GM12873 (cell line): ENCODE measurements at regions not wholly inside any gene's neighbourhood (a gene's known extent, or its start where the extent isn't known, plus 50 kb on each side); places are given as distances from the start of the nearest gene placed in this dataset.

ENCODE experiments used
- CTCF ChIP-seq: IDR thresholded peaks from 2 replicates; pipeline ENCODE4 v1.5.1; 2012; ENCODE audit warnings: low read depth, mild to moderate bottlenecking, moderate library complexity, low read length, control low read depth; ENCODE audit not compliant: insufficient read depth; ENCODE audit errors: missing control alignments

GRCh38 chr4:26242451-26242850 lies 78.4 kb upstream of the RBPJ start:
- TF ChIP-seq CTCF = no peak

GRCh38 chr4:26248647-26249046 lies 72.2 kb upstream of the RBPJ start:
- no peak for TF ChIP-seq CTCF

- TF ChIP-seq CTCF = no peak
Observed at GRCh38 chr4:26252349-26253025, 68.3 kb upstream of the RBPJ start.

- no peak for TF ChIP-seq CTCF
Observed at GRCh38 chr4:26253968-26254367, 66.8 kb upstream of the RBPJ start.

GRCh38 chr4:26255989-26256388 lies 64.8 kb upstream of the RBPJ start:
- no peak for TF ChIP-seq CTCF

- TF ChIP-seq CTCF = no peak
Observed at GRCh38 chr4:26257850-26258249, 63.0 kb upstream of the RBPJ start.

GRCh38 chr4:26260571-26260970 lies 60.2 kb upstream of the RBPJ start:
- TF ChIP-seq CTCF = no peak
